ENCODE measurements at regions not wholly inside any gene's neighbourhood (a gene's known extent, or its start where the extent isn't known, plus 50 kb on each side); places are given as distances from the start of the nearest gene placed in this dataset.
"Not testable (repeated sequence)": the region's sequence is repeated elsewhere in the genome, so short reads cannot be mapped to it uniquely, and the experiment has no call there.

DNA sequence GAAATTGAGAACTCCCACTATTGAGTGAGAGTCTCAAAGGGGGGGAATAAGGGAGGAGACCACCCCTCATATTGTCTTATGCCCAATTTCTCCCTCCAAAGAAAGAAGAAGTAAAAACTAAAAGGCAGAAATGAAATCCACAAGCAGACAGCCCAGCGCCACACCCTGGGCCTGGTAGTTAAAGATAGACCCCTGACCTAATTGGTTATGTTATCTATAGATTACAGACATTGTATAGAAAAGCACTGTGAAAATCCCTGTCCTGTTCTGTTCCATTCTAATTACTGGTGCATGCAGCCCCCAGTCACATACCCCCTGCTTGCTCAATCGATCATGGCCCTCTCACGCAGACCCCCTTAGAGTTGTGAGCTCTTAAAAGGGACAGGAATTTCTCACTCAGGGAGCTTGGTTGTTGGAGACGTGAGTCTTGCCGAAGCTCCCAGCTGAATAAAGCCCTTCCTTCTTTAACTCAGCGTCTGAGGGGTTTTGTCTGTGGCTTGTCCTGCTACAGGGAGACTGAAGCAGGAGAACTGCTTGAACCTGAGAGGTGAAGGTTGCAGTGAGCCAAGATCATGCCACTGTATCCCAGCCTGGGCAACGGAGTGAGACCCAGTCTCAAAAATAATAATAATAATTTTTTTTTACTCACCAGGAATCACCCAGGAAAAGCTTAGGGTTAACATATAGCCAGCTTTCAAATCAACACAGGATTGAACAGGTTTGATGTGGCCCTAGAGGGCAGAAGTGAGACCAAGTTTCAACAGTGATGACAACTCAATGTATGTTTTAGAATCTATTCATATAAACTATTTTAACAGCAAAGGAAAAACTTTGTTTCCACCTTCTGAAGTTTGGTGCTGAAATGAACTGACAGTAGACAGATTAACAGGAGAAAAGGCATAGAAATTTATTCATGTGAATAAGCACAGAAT lies 181.4 kb upstream of the NDUFV2 start:
- DNase-seq; H3K27ac Mint-ChIP-seq; H3K27me3 Mint-ChIP-seq (ENCODE audit: low read depth); CTCF ChIA-PET; H3K4me3 Mint-ChIP-seq; H3K4me1 Mint-ChIP-seq (ENCODE audit: low read depth); H3K36me3 Mint-ChIP-seq (ENCODE audit: low read depth); intact Hi-C loops (cut with micrococcal nuclease); H3K9me3 Mint-ChIP-seq: not testable (repeated sequence)

DNA sequence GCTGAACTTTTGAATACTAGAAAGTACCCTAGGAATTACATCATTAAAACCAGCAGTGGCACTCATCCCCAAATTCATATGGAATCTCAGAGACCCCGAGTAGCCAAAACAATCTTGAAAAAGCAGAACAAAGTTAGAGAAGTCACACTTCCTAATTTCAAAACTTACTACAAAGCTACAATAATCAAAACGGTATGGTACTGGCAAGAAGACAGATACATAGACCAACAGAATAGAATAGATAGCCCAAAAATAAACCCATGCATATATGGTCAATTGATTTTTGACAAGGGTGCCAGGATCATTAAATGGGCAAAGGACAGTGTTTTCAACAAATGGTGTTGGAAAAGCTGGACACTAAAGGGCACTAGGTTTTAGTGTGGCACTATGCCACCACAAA lies 176.0 kb upstream of the NDUFV2 start:
- DNase-seq, result no peak
- no peaks in the 10 kb centered on the region for H3K4me1 Mint-ChIP-seq (ENCODE audit: low read depth)
- CTCF ChIA-PET, result no interaction called here
- no peaks in the 10 kb centered on the region for H3K36me3 Mint-ChIP-seq (ENCODE audit: low read depth)
- H3K4me3 Mint-ChIP-seq, result no peak overlapping the region
- H3K27me3 Mint-ChIP-seq (ENCODE audit: low read depth), result peaks cover 5% of the 10 kb centered on the region
- H3K9me3 Mint-ChIP-seq, result peaks cover 20% of the 10 kb centered on the region
- intact Hi-C loops (cut with micrococcal nuclease), result no loop called here
- H3K27ac Mint-ChIP-seq, result no peak overlapping the region

DNA sequence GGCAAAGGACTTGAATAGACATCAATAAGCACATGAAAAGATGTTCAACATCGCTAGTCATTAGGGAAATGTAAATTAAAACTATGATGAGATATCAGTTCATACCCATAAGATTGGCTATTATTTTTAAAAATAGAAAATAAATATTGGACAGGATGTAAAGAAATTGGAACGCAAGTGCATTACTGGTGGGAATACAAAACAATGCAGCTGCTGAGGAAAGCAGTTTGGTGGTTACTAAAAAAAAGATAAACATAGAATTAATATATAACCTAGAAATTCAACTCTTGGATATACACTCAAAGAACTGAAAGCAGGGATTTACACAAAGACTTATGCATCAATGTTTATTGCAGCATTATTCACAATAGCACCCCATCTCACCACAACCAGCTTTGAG lies 174.5 kb upstream of the NDUFV2 start:
- Mint-ChIP-seq H3K4me1 (ENCODE audit: low read depth) (no peaks in the 10 kb centered on the region), H3K9me3 (peaks cover 20% of the 10 kb centered on the region), H3K4me3 (no peak overlapping the region), H3K27ac (no peak overlapping the region), H3K36me3 (ENCODE audit: low read depth) (no peaks in the 10 kb centered on the region), H3K27me3 (ENCODE audit: low read depth) (peaks cover 5% of the 10 kb centered on the region)
- CTCF ChIA-PET, result no interaction called here
- no peak for DNase-seq
- intact Hi-C loops (cut with micrococcal nuclease), result no loop called here

DNA sequence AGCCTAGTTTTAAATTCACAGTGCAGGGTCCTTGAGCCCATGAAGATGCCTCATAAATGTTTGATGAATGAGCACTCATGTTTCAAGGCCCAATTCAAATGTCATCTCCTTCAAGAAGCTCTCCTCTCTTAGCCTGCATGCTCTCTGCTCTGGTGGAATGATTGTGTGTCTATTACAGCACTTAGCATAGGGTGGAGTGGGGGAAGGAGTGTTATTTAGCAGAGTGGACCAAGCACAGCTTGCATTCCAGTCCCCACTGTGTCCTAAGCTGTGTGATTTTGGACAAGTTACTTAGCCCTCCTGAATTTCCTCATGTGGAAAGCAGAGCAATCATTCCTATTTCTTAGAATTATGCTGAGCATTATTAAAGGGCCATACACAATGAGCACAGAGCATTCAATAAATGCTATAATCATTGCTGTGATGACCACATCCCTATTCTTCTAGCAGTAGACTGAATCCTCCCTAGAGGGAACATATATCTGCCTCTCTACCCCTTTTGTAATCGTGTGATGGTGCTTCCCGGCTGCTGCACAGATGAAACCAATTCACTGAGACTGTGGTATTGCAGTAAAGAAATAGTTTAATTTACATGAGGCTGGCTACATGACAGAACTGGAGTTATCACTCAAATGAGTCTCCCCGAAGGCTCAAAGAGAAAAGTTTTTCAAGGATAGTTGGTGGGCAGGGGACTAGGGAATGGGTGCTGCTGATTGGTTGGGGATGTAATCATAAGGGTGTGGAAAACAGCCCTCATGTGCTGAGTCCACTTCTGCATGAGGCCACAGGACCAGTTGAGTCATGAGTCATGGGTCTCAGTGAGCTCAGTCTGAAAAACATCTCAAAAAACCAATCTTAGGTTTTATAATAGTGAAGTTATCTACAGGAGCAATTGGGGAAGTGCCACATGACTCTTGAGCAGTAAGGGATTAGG lies 173.4 kb upstream of the NDUFV2 start:
- H3K27ac Mint-ChIP-seq, result no peak overlapping the region
- H3K4me1 Mint-ChIP-seq (ENCODE audit: low read depth), result no peaks in the 10 kb centered on the region
- peaks cover 20% of the 10 kb centered on the region for H3K9me3 Mint-ChIP-seq
- no peak for DNase-seq
- intact Hi-C loops (cut with micrococcal nuclease), result no loop called here
- CTCF ChIA-PET, result no interaction called here
- H3K27me3 Mint-ChIP-seq (ENCODE audit: low read depth), result peaks cover 5% of the 10 kb centered on the region
- no peak overlapping the region for H3K4me3 Mint-ChIP-seq
- H3K36me3 Mint-ChIP-seq (ENCODE audit: low read depth), result no peaks in the 10 kb centered on the region

DNA sequence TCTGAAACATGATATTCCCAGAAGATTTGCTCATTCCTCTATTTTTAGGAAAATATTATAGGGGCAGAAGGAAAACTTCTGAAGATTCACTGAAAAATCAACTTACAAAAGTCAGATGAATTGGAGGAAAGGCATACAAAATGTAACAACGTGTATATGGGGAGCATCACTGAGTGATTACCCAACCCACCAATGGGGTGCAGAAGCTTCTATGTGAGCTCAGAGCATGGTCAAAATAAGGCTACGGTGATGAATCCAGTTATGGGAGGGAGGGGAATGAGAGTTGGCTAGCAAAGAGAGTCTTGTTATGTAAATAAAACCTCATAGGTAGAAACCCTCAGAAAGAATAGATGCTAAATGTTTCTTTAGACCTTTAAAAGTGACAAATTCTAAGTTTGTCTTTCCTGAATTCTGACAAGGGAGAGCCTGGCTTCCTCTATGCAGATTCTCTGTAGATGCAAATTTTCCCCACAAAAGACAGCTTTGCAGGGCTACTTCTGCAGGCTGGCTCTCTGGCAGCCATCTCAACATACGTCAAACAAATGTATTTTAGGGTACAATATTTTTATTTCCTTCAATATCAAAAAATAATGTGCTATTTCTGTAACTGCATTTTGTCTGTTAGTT lies 171.4 kb upstream of the NDUFV2 start:
- H3K4me3 Mint-ChIP-seq, result no peak overlapping the region

DNA sequence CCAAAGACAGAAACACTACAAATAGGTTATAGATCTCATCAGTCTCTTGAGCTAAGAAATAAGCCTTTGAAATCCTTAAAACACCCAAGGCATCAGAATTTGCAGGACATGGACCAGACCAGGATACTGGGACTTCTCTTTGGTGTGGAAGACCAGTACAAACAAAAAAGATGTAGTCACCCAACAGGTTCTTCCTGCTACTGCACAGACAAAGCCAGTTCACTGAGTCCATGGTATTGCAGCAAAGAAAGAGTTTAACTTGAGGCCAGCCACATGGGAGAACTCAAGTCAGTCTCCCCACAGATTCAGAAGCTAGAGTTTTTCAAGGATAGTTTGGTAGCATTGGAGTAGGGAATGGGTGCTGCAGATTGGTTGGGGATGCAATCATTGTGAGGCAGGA lies 169.6 kb upstream of the NDUFV2 start:
- H3K36me3 Mint-ChIP-seq (ENCODE audit: low read depth), result no peaks in the 10 kb centered on the region
- intact Hi-C loops (cut with micrococcal nuclease), result no loop called here
- H3K27ac Mint-ChIP-seq, result no peak overlapping the region
- no peaks in the 10 kb centered on the region for H3K4me1 Mint-ChIP-seq (ENCODE audit: low read depth)
- no peak overlapping the region for H3K4me3 Mint-ChIP-seq
- no peak for DNase-seq
- peaks cover 2% of the 10 kb centered on the region for H3K27me3 Mint-ChIP-seq (ENCODE audit: low read depth)
- CTCF ChIA-PET, result no interaction called here
- H3K9me3 Mint-ChIP-seq, result peaks cover 8% of the 10 kb centered on the region

More for the DNA sequence above, 171.4 kb upstream of the NDUFV2 start:
- no peaks in the 10 kb centered on the region for H3K27me3 Mint-ChIP-seq (ENCODE audit: low read depth)
- no peaks in the 10 kb centered on the region for H3K36me3 Mint-ChIP-seq (ENCODE audit: low read depth)
- DNase-seq, result no peak
- peaks cover 16% of the 10 kb centered on the region for H3K9me3 Mint-ChIP-seq
- CTCF ChIA-PET, result interaction anchor here (0.6 kb wide), 1 partner anchor 1600 kb away, joined by 3 read pairs; no protein-coding TSS in a partner anchor
- intact Hi-C loops (cut with micrococcal nuclease), result no loop called here
- H3K4me1 Mint-ChIP-seq (ENCODE audit: low read depth), result no peaks in the 10 kb centered on the region
- H3K27ac Mint-ChIP-seq, result no peak overlapping the region

DNA sequence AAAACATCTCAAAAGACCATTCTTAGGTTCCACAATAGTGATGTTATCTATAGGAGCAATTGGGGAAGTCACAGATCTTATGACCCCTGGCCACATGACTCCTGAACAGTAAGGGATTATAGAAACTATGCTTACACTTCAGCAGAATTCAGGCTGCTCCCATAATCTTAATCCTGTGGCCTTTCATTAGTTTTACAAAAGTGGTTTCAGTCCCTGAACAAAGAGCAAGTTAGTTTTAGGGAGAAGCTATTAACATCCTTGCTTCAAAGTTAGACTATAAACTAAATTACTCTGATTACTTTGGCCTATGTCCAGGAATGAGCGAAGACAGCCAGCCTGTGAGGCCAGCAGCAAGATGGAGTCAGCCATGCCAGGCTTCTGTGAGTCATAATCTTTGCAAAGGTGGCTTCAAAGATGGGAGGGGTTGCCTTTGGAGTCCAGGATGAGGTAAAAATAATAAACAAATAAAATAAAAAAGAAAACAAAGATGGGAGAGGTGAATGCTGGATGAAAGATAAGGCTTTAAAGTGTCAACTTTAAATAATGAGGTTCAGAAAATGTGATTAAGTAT lies 168.7 kb upstream of the NDUFV2 start:
- Mint-ChIP-seq H3K4me3 (no peak overlapping the region), H3K4me1 (ENCODE audit: low read depth) (no peaks in the 10 kb centered on the region), H3K27ac (no peak overlapping the region), H3K36me3 (ENCODE audit: low read depth) (no peaks in the 10 kb centered on the region), H3K27me3 (ENCODE audit: low read depth) (peaks cover 3% of the 10 kb centered on the region), H3K9me3 (peaks cover 8% of the 10 kb centered on the region)
- intact Hi-C loops (cut with micrococcal nuclease), result no loop called here
- CTCF ChIA-PET, result no interaction called here
- no peak for DNase-seq

DNA sequence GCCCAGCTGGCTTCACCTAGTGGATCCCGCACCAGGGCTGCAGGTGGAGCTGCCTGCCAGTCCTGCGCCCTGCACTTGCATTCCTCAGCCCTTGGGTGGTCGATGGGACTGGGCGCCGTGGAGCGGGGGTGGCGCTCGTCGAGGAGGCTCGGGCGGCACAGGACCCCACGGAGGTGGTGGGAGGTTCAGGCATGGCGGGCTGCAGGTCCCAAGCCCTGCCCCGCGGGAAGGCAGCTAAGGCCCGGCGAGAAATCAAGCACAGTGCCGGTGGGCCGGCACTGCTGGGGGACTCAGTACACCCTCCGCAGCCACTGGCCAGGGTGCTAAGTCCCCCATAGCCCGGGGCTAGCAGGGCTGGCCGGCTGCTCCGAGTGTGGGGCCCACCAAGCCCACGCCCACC lies 167.2 kb upstream of the NDUFV2 start:
- DNase-seq; H3K27me3 Mint-ChIP-seq (ENCODE audit: low read depth); H3K4me1 Mint-ChIP-seq (ENCODE audit: low read depth); H3K9me3 Mint-ChIP-seq; intact Hi-C loops (cut with micrococcal nuclease); H3K36me3 Mint-ChIP-seq (ENCODE audit: low read depth); H3K4me3 Mint-ChIP-seq; H3K27ac Mint-ChIP-seq: not testable (repeated sequence)
- CTCF ChIA-PET, result interaction anchor here (0.6 kb wide), 1 partner anchor 334 kb away, joined by 3 read pairs; no protein-coding TSS in a partner anchor

DNA sequence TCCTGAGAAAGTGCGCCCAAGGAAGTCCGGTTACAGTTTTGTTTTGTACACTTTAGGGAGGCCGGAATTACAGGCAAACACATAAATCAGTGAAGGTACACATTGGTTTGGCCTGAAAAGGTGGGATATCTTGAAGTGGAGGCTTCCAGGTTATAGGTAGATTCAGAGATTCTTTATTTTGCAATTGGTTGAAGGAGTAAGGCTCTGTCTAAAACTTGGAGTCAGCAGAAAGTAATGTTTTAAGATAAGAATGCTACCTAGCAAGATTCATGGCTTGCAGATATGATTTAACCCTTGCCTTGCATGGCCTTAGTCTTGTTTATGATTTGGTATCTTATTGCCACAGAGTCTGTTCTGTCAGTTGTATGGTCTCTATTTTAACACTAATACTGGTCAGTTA lies 165.9 kb upstream of the NDUFV2 start:
- no peaks in the 10 kb centered on the region for H3K4me1 Mint-ChIP-seq (ENCODE audit: low read depth)
- H3K27ac Mint-ChIP-seq, result no peak overlapping the region
- peaks cover 3% of the 10 kb centered on the region for H3K27me3 Mint-ChIP-seq (ENCODE audit: low read depth)
- intact Hi-C loops (cut with micrococcal nuclease), result no loop called here
- no peak overlapping the region for H3K4me3 Mint-ChIP-seq
- H3K9me3 Mint-ChIP-seq, result no peaks in the 10 kb centered on the region
- DNase-seq, result no peak
- CTCF ChIA-PET, result no interaction called here
- H3K36me3 Mint-ChIP-seq (ENCODE audit: low read depth), result no peaks in the 10 kb centered on the region

DNA sequence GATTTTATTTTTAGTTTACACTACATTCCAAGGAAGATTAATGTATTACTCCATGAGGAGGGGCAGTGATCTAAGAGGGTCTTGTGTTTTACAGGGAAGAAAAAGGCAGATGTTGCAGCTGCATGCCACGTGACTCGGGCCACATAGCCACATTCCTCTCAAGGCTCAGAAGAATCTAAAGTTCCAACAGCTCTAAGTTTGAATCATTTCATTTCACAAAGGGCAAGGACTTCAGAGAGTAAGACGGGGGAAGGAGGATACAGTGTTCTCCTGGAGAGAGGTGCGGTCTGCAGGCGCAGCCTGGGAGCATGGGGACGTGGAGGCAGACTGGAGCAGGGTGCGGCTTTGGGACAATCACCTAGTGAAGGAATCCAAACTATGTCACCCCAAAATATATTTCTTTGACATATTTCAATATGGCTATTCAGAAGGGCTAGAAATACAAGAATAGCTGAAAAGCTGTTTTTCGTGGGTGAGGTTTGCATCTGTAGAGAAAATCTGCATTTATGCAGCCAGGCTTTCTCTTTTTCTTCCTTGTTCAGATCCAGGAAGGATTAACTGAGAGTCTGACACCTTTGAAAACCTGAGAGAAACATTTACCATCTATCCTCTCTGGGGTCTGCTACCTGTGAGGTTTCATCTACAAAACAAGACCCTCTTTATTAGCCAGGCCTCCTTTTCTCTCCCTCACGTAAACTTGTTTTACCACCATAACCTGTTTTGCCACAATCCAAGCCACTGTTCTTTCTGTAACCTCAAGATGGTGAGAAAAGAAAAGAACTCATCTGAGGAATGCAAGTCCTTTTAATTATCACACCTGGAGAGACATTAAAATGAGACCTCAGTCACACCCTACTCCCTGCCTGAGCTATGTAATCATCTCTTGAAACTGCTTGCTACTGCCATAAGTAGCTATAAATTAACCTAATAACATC lies 165.1 kb upstream of the NDUFV2 start:
- H3K4me3 Mint-ChIP-seq, result no peak overlapping the region
- H3K4me1 Mint-ChIP-seq (ENCODE audit: low read depth), result no peaks in the 10 kb centered on the region
- no peaks in the 10 kb centered on the region for H3K36me3 Mint-ChIP-seq (ENCODE audit: low read depth)
- CTCF ChIA-PET, result no interaction called here
- H3K27me3 Mint-ChIP-seq (ENCODE audit: low read depth), result peaks cover 3% of the 10 kb centered on the region
- no peak overlapping the region for H3K27ac Mint-ChIP-seq
- no peak for DNase-seq
- intact Hi-C loops (cut with micrococcal nuclease), result no loop called here
- H3K9me3 Mint-ChIP-seq, result no peaks in the 10 kb centered on the region

DNA sequence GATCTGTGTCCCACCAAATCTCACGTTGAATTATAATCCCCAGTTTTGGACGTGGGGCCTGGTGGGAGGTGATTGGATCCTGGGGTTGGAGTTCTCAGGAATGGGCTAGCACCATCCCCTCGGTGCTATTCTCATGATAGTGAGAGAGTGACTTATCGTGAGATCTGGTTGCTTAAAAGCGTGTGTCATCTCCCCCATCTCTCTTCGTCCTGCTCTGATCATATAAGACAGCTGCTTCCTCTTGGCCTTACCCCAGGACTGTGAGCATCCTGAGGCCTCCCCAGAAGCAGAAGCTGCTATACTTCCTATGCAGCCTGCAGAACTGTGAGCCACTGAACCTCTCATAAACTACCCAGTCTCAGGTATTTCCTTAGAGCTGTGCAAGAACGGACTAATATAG lies 163.7 kb upstream of the NDUFV2 start:
- no peaks in the 10 kb centered on the region for H3K4me1 Mint-ChIP-seq (ENCODE audit: low read depth)
- no peaks in the 10 kb centered on the region for H3K9me3 Mint-ChIP-seq
- peaks cover 3% of the 10 kb centered on the region for H3K27me3 Mint-ChIP-seq (ENCODE audit: low read depth)
- no peak overlapping the region for H3K4me3 Mint-ChIP-seq
- intact Hi-C loops (cut with micrococcal nuclease), result no loop called here
- no peak overlapping the region for H3K27ac Mint-ChIP-seq
- CTCF ChIA-PET, result interaction anchor here (1.0 kb wide), 1 partner anchor 284 kb away, joined by 4 read pairs; no protein-coding TSS in a partner anchor
- no peaks in the 10 kb centered on the region for H3K36me3 Mint-ChIP-seq (ENCODE audit: low read depth)
- no peak for DNase-seq
